ENCODE measurements at regions not wholly inside any gene's neighbourhood (a gene's known extent, or its start where the extent isn't known, plus 50 kb on each side); places are given as distances from the start of the nearest gene placed in this dataset.

- Mint-ChIP-seq H3K9me3 (no peaks in the 10 kb centered on the region), H3K27ac (no peak overlapping the region), H3K4me1 (no peaks in the 10 kb centered on the region), H3K36me3 (no peaks in the 10 kb centered on the region), H3K4me3 (no peak overlapping the region), H3K27me3 (ENCODE audit: low read depth in 2 of 2) (no peaks in the 10 kb centered on the region)
- ATAC-seq, result no peak
- Histone ChIP-seq H3K4me3 (ENCODE audit: low read length) (no peak overlapping the region), H3K27me3 (ENCODE audit: control insufficient read depth, insufficient read depth, low read length) (no peaks in the 10 kb centered on the region), H3K9me3 (ENCODE audit: control insufficient read depth, insufficient read depth, low read length) (no peaks in the 10 kb centered on the region), H3K4me1 (ENCODE audit: control insufficient read depth, insufficient read depth, low read length) (no peaks in the 10 kb centered on the region), H3K27ac (ENCODE audit: low read length) (no peak overlapping the region), H3K36me3 (ENCODE audit: control insufficient read depth, insufficient read depth, low read length) (no peaks in the 10 kb centered on the region)
- intact Hi-C loops (cut with micrococcal nuclease), result no loop called here
- no peak for DNase-seq
- TF ChIP-seq CTCF (IDR thresholded peaks at IDR 0.05), result no peak
- no CpG with 5 or more reads among the region's 1 CpG for WGBS (ENCODE audit: insufficient coverage)
Measured at GRCh38 chr4:136863756-136864155, 668.5 kb downstream of the PCDH18 start.

- WGBS (ENCODE audit: insufficient coverage), result 86% methylated on average over 2 of the region's 3 CpGs
- Histone ChIP-seq H3K27ac (ENCODE audit: low read length) (no peak overlapping the region), H3K27me3 (ENCODE audit: control insufficient read depth, insufficient read depth, low read length) (no peaks in the 10 kb centered on the region), H3K9me3 (ENCODE audit: control insufficient read depth, insufficient read depth, low read length) (no peaks in the 10 kb centered on the region), H3K4me3 (ENCODE audit: low read length) (no peak overlapping the region), H3K4me1 (ENCODE audit: control insufficient read depth, insufficient read depth, low read length) (no peaks in the 10 kb centered on the region), H3K36me3 (ENCODE audit: control insufficient read depth, insufficient read depth, low read length) (no peaks in the 10 kb centered on the region)
- intact Hi-C loops (cut with micrococcal nuclease), result no loop called here
- H3K4me1 Mint-ChIP-seq, result no peaks in the 10 kb centered on the region
- no peaks in the 10 kb centered on the region for H3K36me3 Mint-ChIP-seq
- DNase-seq (no peak), ATAC-seq (no peak)
- no peaks in the 10 kb centered on the region for H3K27me3 Mint-ChIP-seq (ENCODE audit: low read depth in 2 of 2)
- H3K4me3 Mint-ChIP-seq, result no peak overlapping the region
- H3K27ac Mint-ChIP-seq, result no peak overlapping the region
- H3K9me3 Mint-ChIP-seq, result no peaks in the 10 kb centered on the region
- no peak for TF ChIP-seq CTCF (IDR thresholded peaks at IDR 0.05)
Measured at GRCh38 chr4:136862653-136863052, 669.6 kb downstream of the PCDH18 start.

- Histone ChIP-seq H3K4me1 (ENCODE audit: control insufficient read depth, insufficient read depth, low read length) (no peaks in the 10 kb centered on the region), H3K4me3 (ENCODE audit: low read length) (no peak overlapping the region), H3K9me3 (ENCODE audit: control insufficient read depth, insufficient read depth, low read length) (no peaks in the 10 kb centered on the region), H3K36me3 (ENCODE audit: control insufficient read depth, insufficient read depth, low read length) (no peaks in the 10 kb centered on the region), H3K27ac (ENCODE audit: low read length) (no peak overlapping the region), H3K27me3 (ENCODE audit: control insufficient read depth, insufficient read depth, low read length) (no peaks in the 10 kb centered on the region)
- no peak for ATAC-seq
- Mint-ChIP-seq H3K36me3 (no peaks in the 10 kb centered on the region), H3K27me3 (ENCODE audit: low read depth in 2 of 2) (no peaks in the 10 kb centered on the region), H3K9me3 (no peaks in the 10 kb centered on the region), H3K4me3 (no peak overlapping the region), H3K4me1 (no peaks in the 10 kb centered on the region), H3K27ac (no peak overlapping the region)
- intact Hi-C loops (cut with micrococcal nuclease), result no loop called here
- TF ChIP-seq CTCF (IDR thresholded peaks at IDR 0.05), result no peak
- no peak for DNase-seq
- 83% methylated on average over 1 of the region's 2 CpGs for WGBS (ENCODE audit: insufficient coverage)
Measured at GRCh38 chr4:136861091-136861490, 671.2 kb downstream of the PCDH18 start.

DNA sequence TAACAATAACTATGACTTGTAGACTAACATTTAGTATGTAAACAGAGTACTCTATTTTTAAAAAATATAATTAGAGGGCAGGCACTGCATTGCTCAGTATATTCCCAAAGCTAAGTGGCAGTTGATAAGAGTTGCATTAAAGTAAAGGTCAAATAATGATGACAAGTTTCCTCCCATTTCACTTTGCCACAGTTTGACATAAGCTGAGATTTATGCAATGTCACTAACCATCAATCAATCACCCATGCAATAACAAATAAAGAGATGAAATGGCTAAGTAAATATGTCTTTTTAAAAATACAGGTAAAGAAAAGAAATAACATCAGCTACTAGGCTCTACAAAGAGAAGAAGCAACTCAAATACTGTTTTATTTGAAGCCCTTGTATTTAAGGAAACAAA is 673.4 kb downstream of the PCDH18 start:
- H3K4me1 ChIP-seq (ENCODE audit: control insufficient read depth, insufficient read depth, low read length), result no peaks in the 10 kb centered on the region
- TF ChIP-seq CTCF (IDR thresholded peaks at IDR 0.05), result no peak
- no peaks in the 10 kb centered on the region for H3K9me3 ChIP-seq (ENCODE audit: control insufficient read depth, insufficient read depth, low read length)
- H3K27me3 ChIP-seq (ENCODE audit: control insufficient read depth, insufficient read depth, low read length), result no peaks in the 10 kb centered on the region
- no peaks in the 10 kb centered on the region for H3K4me1 Mint-ChIP-seq
- peaks cover 0 to 3% of the 10 kb centered on the region in 2 donors for H3K9me3 Mint-ChIP-seq
- intact Hi-C loops (cut with micrococcal nuclease), result no loop called here
- no peaks in the 10 kb centered on the region for H3K36me3 ChIP-seq (ENCODE audit: control insufficient read depth, insufficient read depth, low read length)
- H3K27me3 Mint-ChIP-seq (ENCODE audit: low read depth in 2 of 2), result no peaks in the 10 kb centered on the region
- DNase-seq (no peak), ATAC-seq (no peak)
- H3K36me3 Mint-ChIP-seq, result no peaks in the 10 kb centered on the region
- H3K27ac ChIP-seq (ENCODE audit: low read length), result no peak overlapping the region
- H3K27ac Mint-ChIP-seq, result no peak overlapping the region
- no peak overlapping the region for H3K4me3 Mint-ChIP-seq
- H3K4me3 ChIP-seq (ENCODE audit: low read length), result no peak overlapping the region

All from natural killer cell (primary cell).